ENCODE measurements at regions not wholly inside any gene's neighbourhood (a gene's known extent, or its start where the extent isn't known, plus 50 kb on each side); places are given as distances from the start of the nearest gene placed in this dataset.

GRCh38 chr17:12591021-12591735 lies 74.5 kb upstream of the MYOCD start:
- in situ Hi-C loops (cut with HindIII; ENCODE audit: low pct_unique_long_range_greater_than_20kb, low sequenced_read_pairs), result no loop called here
- DNase-seq (ENCODE audit: low read depth), result peak; percentile 88

- in situ Hi-C loops (cut with HindIII; ENCODE audit: low pct_unique_long_range_greater_than_20kb, low sequenced_read_pairs), result no loop called here
- peak; percentile 30 for DNase-seq (ENCODE audit: low read depth)
Observed at GRCh38 chr17:12592941-12593340, 72.7 kb upstream of the MYOCD start.

- in situ Hi-C loops (cut with HindIII; ENCODE audit: low pct_unique_long_range_greater_than_20kb, low sequenced_read_pairs), result no loop called here
- no peak for DNase-seq (ENCODE audit: low read depth)
Observed at GRCh38 chr17:12596961-12597360, 68.7 kb upstream of the MYOCD start.

- in situ Hi-C loops (cut with HindIII; ENCODE audit: low pct_unique_long_range_greater_than_20kb, low sequenced_read_pairs), result no loop called here
- no peak for DNase-seq (ENCODE audit: low read depth)
Observed at GRCh38 chr17:12597895-12598294, 67.8 kb upstream of the MYOCD start.

- in situ Hi-C loops (cut with HindIII; ENCODE audit: low pct_unique_long_range_greater_than_20kb, low sequenced_read_pairs), result no loop called here
- DNase-seq (ENCODE audit: low read depth), result no peak
Observed at GRCh38 chr17:12599186-12599920, 66.3 kb upstream of the MYOCD start.

- DNase-seq (ENCODE audit: low read depth), result no peak
- in situ Hi-C loops (cut with HindIII; ENCODE audit: low pct_unique_long_range_greater_than_20kb, low sequenced_read_pairs), result no loop called here
Observed at GRCh38 chr17:12600349-12600748, 65.3 kb upstream of the MYOCD start.

- in situ Hi-C loops (cut with HindIII; ENCODE audit: low pct_unique_long_range_greater_than_20kb, low sequenced_read_pairs), result no loop called here
- DNase-seq (ENCODE audit: low read depth), result no peak
Observed at GRCh38 chr17:12603566-12603965, 62.1 kb upstream of the MYOCD start.

- in situ Hi-C loops (cut with HindIII; ENCODE audit: low pct_unique_long_range_greater_than_20kb, low sequenced_read_pairs), result no loop called here
- DNase-seq (ENCODE audit: low read depth), result no peak
Observed at GRCh38 chr17:12605222-12605621, 60.5 kb upstream of the MYOCD start.

- DNase-seq (ENCODE audit: low read depth), result peak; percentile 79
- in situ Hi-C loops (cut with HindIII; ENCODE audit: low pct_unique_long_range_greater_than_20kb, low sequenced_read_pairs), result no loop called here
Observed at GRCh38 chr17:12613566-12613965, 52.1 kb upstream of the MYOCD start.
